Neural progenitor cell (in vitro differentiated cells): ENCODE measurements at regions not wholly inside any gene's neighbourhood (a gene's known extent, or its start where the extent isn't known, plus 50 kb on each side); places are given as distances from the start of the nearest gene placed in this dataset.

Experiments
- EZH2phosphoT487 ChIP-seq: fragments of 200-600 bp; sonication (generic); IDR thresholded peaks from 2 replicates; pipeline ENCODE4 v1.6.1; 2017; ENCODE audit warnings: antibody characterized with exemption
- TF ChIP-seq, protein P1 (sequence below): fragments of 200-600 bp; sonication (generic); IDR thresholded peaks from 2 replicates; pipeline ENCODE4 v1.5.1; 2017; ENCODE audit warnings: antibody characterized with exemption, mild to moderate bottlenecking

DNA sequence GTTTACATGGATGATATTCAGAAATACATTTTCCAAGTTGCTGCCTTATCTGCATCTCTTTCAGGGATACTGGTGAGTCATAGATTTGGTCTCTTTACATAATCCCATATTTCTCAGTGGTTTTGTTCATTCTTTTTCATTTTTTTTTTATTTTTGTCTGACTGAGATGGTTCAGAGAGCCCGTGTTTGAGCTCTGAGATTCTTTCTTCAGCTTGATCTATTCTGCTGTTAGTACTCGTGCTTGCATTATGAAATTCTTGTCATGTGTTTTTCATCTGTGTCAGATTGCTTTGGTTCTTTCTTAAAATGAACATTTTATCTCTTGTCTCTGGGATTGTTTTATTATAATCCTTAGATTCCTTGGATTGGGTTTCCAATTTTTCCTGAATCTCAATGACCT lies 317.3 kb downstream of the DOK5 start:
- TF ChIP-seq, protein P1, sequence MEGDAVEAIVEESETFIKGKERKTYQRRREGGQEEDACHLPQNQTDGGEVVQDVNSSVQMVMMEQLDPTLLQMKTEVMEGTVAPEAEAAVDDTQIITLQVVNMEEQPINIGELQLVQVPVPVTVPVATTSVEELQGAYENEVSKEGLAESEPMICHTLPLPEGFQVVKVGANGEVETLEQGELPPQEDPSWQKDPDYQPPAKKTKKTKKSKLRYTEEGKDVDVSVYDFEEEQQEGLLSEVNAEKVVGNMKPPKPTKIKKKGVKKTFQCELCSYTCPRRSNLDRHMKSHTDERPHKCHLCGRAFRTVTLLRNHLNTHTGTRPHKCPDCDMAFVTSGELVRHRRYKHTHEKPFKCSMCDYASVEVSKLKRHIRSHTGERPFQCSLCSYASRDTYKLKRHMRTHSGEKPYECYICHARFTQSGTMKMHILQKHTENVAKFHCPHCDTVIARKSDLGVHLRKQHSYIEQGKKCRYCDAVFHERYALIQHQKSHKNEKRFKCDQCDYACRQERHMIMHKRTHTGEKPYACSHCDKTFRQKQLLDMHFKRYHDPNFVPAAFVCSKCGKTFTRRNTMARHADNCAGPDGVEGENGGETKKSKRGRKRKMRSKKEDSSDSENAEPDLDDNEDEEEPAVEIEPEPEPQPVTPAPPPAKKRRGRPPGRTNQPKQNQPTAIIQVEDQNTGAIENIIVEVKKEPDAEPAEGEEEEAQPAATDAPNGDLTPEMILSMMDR = no peak
- TF ChIP-seq EZH2phosphoT487 = no peak
